ENCODE measurements at regions not wholly inside any gene's neighbourhood (a gene's known extent, or its start where the extent isn't known, plus 50 kb on each side); places are given as distances from the start of the nearest gene placed in this dataset.
A peak's percentile ranks its signal among the peaks of the same experiment; 100 is the strongest.
"Not testable (repeated sequence)": the region's sequence is repeated elsewhere in the genome, so short reads cannot be mapped to it uniquely, and the experiment has no call there.

DNA sequence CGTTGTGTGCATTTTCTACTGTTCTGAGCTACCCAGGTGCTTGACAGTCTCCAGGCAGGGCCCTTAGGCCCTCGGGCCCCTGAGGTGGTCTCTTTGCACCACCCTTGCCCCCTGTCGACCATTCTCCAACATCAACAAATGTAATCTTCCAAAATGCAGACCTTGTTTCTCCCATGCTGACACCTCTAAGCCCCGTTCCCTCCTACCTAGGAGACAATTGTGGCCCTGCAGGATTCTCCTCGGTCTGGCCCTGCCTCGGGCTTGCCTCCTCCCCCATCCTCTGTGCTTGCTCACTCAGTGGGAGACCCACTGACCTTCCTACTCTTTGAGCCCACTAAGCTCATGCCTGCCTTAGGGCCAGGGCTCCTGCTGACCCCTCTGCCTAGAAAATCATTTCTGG, 104.2 kb upstream of the TARDBP start:
- Mint-ChIP-seq H3K9me3 (no peaks in the 10 kb centered on the region), H3K4me3 (no peak overlapping the region), H3K27me3 (no peaks in the 10 kb centered on the region), H3K27ac (no peak overlapping the region), H3K4me1 (peaks cover 6% of the 10 kb centered on the region), H3K36me3 (ENCODE audit: low read depth) (no peaks in the 10 kb centered on the region)
- no peak for ATAC-seq (replicated peaks)

DNA sequence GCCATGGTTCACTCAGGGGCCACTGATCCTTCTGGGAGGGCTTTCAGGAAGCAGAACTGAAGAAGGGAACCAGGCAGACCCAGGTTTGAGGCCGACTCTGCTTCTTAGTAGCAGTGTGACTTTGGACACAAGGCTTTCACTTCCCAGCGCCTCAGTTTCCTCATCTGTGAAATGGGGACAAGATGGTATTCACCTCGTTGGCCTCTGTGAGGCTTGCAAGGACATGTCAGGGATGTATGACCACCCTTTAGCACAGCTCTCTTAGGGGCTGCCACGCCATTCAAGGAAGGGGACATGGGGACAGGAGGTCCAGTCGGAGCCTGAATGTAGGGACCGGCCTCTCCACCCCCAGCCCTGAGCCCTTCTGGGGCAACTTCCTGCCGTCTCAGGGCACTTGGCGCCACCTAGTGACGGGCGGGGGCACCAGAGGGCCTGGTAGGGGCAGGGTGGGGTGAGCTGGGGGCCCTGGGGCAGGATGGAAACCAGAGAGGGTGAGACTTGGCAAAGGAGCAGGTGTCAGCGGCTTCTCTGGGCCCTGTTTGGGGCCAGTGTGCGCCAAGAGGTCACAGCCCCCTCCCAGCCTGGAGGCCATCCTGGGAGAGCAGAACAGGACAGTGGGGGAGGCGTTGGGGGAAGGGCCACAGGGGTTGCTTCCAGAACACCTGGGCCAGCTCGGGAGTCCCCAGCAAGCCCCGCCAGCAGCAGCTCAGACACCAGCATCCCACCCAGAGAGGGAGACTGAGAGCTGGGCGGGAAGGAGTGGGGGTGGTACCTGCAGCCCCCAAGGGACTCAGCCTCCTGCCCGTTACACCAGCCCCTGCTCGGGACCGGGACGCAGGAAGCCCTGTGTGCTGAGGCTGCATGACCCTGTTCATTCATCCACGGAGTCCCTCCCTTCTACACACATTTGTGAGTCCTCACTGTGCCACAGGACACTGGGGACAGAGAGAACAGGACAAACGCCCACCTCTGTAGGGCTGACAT, 102.5 kb upstream of the TARDBP start:
- Mint-ChIP-seq H3K4me3 (no peak overlapping the region), H3K27ac (no peak overlapping the region), H3K9me3 (no peaks in the 10 kb centered on the region), H3K36me3 (ENCODE audit: low read depth) (no peaks in the 10 kb centered on the region), H3K4me1 (peaks cover under 1% of the 10 kb centered on the region), H3K27me3 (no peaks in the 10 kb centered on the region)
- ATAC-seq (replicated peaks), result peak; percentile 84

DNA sequence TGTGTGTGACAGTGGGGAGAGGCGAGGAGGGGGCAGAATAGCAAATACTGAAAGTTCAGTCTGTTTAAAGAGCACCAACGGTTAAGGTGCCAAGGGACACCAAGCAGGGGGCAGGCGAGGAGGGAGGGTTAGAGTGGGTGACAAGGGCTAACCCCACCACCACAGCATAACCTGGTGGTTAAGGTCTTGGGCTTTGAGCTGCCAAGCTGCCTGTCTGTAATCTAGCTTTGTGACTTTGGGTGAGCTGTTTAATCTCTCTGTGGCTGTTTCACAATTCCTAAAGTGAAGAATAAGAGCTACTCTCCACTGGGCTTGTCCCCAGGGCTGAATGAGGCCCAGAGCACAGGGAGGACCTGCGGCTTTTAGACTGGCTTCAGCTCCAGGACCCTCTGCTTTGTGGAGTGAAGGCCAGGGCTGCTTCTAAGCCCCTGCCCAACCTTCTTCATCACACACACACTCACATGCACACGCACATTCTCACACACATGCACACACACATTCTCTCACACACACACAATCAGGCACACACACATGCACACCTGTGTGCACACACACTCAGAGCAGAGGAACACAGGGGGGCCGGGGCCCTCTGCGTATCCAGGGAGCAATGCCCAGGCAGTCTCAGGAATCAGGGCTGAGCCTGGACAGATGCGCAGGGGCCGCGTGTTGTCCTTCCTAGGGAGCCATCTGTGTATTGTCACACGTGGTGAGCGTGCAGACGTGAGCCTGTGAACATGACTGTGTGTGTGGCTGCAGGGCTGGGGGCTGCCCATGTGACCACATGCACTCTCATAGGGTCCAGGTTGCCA, 101.6 kb upstream of the TARDBP start:
- no peaks in the 10 kb centered on the region for H3K4me1 Mint-ChIP-seq
- no peaks in the 10 kb centered on the region for H3K27me3 Mint-ChIP-seq
- ATAC-seq (replicated peaks), result no peak
- no peaks in the 10 kb centered on the region for H3K9me3 Mint-ChIP-seq
- H3K36me3 Mint-ChIP-seq (ENCODE audit: low read depth), result no peaks in the 10 kb centered on the region
- no peak overlapping the region for H3K4me3 Mint-ChIP-seq
- H3K27ac Mint-ChIP-seq, result no peak overlapping the region

DNA sequence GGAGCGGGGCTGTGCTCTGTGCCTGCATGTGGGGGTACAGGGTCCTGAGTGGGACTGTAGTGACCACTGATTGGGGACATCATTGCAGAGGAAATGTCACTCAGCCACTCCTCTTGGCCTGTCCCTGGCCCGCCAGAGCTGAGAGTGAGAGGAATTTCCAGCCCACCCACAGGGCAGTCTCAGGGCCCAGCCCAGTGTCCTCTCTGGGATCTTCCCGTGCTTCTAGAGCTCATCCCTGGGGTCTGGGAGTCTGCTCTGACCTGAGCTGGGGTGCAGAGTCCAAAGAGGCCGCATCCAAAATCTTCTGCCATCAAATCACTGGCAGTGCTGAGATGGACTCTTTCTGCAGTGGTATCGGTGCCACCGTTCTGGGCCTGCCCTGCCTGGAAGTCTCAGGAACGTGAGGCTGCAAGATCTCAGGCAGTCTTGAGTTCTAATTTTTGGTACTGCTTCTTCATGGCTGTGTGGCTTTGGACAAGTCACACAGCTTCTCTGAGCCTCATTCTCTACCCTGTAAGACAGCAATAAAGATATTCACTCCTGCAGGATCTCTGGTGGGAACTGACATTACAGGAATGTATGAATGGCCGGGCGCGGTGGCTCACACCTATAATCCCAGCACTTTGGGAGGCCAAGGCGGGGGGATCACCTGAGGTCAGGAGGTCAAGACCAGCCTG, 100.8 kb upstream of the TARDBP start:
- H3K9me3 Mint-ChIP-seq, result no peaks in the 10 kb centered on the region
- H3K4me1 Mint-ChIP-seq, result no peaks in the 10 kb centered on the region
- no peaks in the 10 kb centered on the region for H3K27me3 Mint-ChIP-seq
- no peak overlapping the region for H3K4me3 Mint-ChIP-seq
- ATAC-seq (replicated peaks), result no peak
- no peaks in the 10 kb centered on the region for H3K36me3 Mint-ChIP-seq (ENCODE audit: low read depth)
- H3K27ac Mint-ChIP-seq, result no peak overlapping the region

DNA sequence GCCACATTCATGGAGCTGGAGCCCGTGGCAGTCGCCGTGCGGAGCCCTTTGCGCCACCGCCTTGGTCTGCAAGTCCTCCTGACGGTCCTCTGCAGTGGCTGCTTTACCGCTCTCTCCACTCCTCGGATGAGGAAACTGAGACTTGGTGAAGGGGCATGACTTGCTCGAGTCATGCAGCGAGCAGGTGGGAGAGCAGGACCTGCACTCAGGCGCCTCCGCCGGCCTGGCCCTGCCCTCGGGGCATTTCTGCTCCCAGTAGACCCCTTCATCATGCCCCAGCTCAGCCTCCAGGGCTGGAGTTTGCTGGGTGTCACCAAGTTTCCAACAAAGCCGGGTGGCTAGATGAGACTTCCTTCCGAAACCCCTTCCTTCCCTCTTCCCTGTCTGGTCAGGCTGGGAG, 100.0 kb upstream of the TARDBP start:
- H3K27me3 Mint-ChIP-seq, result peaks cover 2% of the 10 kb centered on the region
- no peak for ATAC-seq (replicated peaks)
- peaks cover 3% of the 10 kb centered on the region for H3K4me1 Mint-ChIP-seq
- no peaks in the 10 kb centered on the region for H3K9me3 Mint-ChIP-seq
- no peak overlapping the region for H3K27ac Mint-ChIP-seq
- H3K4me3 Mint-ChIP-seq, result no peak overlapping the region
- H3K36me3 Mint-ChIP-seq (ENCODE audit: low read depth), result no peaks in the 10 kb centered on the region

DNA sequence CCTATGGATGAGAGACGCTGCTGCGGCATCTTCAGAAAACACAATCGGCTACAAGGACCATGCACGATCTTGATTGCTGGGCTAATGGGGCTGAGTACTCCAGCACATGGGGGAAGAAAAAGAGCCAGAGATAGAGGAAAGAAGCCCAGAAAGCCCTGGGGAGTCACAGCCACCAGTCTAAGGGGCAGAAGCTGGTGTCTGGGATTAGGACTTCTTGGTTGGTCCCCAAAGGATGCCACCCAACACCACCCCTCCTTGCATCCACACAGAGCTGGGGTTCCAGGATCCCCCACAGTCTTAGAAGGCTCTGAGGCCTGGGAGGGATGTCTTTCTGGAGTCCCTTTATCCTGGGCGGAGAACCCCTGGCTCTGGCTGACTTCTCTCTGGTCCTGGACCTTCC, 98.4 kb upstream of the TARDBP start:
- Mint-ChIP-seq H3K27ac (no peak overlapping the region), H3K4me1 (peaks cover 14% of the 10 kb centered on the region), H3K4me3 (no peak overlapping the region), H3K27me3 (peaks cover 10% of the 10 kb centered on the region), H3K9me3 (no peaks in the 10 kb centered on the region), H3K36me3 (ENCODE audit: low read depth) (no peaks in the 10 kb centered on the region)
- no peak for ATAC-seq (replicated peaks)

DNA sequence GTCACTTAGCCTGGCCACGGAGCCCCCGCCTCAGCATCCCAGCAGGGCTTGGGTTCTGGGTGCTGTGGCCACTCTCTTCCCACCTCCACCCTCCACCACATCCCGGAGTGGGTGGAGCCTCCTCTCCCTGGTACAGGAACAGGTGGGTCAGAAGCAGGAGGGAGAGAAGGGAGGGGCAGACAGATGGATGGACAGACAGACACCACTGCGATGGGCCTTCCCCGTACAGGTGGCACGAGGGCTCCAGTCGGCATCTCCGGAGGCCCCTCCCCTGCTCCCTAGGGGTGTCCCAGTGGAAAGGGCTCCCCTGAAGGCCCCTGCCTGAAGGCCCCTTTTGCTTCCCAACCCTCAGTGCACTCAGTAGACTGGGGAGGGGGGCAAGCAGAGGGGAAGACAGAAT, 96.9 kb upstream of the TARDBP start:
- Mint-ChIP-seq H3K27ac (no peak overlapping the region), H3K36me3 (ENCODE audit: low read depth) (no peaks in the 10 kb centered on the region), H3K27me3 (peaks cover 10% of the 10 kb centered on the region), H3K4me1 (peaks cover 14% of the 10 kb centered on the region), H3K4me3 (no peak overlapping the region), H3K9me3 (no peaks in the 10 kb centered on the region)
- no peak for ATAC-seq (replicated peaks)

DNA sequence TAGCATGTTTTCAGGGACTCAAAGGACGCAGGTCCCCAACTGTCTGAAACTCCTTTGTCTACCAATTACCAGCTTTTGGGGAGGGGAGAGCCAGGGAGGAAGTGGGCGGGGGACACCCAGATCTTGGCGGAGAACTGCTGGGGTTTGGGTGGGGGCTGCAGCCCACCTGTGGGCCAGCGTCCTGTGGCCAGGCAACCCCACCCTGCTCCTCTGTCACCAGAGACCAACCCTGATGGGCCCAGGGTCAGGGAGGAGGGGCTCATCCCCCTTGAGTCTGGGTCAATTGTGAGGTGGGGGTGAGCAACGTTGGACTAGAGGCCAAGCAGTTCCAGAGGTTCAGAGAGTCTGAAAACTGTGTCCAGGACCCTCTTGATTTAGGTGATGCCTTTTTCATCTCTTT, 96.1 kb upstream of the TARDBP start:
- Mint-ChIP-seq H3K27me3 (peaks cover 15% of the 10 kb centered on the region), H3K9me3 (no peaks in the 10 kb centered on the region), H3K4me3 (no peak overlapping the region), H3K27ac (no peak overlapping the region), H3K4me1 (peaks cover 14% of the 10 kb centered on the region), H3K36me3 (ENCODE audit: low read depth) (no peaks in the 10 kb centered on the region)
- no peak for ATAC-seq (replicated peaks)

DNA sequence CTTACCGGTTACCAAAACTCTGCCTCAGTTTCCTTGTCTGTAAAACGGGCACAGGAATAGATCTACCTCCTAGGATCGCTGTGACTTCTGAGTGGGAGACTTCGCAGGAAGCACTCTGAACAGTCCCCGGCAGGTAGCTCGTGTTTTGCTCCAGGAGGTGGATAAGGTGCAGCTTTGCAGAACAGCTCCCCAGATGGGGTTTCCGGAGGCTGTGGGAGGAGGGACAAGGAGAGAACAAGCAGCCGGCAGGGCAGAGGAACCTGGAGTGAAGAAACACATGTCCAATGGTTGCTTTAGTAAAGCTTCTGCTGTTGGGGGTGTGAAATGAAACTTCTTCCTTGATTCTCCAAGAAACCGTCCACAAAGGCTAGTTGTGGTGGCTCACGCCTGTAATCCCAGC, 95.5 kb upstream of the TARDBP start:
- no peak overlapping the region for H3K27ac Mint-ChIP-seq
- H3K4me1 Mint-ChIP-seq, result peaks cover 14% of the 10 kb centered on the region
- no peak for ATAC-seq (replicated peaks)
- no peaks in the 10 kb centered on the region for H3K9me3 Mint-ChIP-seq
- peak overlapping the region; percentile 22 for H3K4me3 Mint-ChIP-seq
- H3K36me3 Mint-ChIP-seq (ENCODE audit: low read depth), result no peaks in the 10 kb centered on the region
- H3K27me3 Mint-ChIP-seq, result peaks cover 19% of the 10 kb centered on the region

DNA sequence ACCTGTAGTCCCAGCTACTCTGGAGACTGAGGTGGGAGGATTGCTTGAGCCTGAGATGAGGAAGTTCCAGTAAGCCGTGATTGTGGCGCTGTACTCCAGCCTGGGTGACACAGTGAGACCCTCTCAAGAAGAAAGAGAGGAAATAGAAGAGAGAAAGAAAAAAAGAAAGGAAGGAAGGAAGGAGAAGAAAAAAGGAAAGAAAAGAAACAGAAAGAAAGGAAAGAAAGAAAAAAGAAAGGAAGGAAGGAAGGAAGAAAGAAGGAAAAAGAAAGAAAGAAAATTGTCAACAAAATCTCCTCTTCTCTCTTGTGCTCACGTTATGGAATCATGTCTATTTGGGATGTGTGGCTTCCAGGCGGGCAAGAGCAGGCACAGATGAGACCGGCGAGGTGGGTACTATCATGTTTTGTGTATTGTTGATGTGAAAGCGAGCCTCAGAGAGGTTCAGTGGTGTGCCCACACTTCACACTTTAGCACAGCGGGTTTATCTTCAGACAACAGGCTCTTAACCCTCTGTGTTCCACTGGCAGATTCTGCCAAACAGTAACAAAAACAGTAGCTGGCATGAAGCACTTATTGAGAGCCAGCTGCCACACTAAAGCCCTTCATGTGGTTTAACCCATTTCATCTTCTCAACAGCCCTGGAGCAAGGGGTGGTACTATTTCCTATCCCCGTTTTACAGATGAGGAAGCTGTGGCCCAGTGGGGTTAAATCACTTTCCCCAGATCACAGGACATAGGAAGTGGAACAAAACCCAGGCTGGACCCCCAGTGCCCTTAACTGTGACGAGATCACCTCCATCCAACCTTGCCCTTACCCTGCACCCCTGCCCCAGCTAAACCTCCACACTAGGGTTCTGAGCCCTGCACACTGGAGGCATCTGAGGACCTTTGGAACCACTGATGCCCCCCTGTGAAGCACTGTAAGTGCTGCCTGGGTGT, 94.7 kb upstream of the TARDBP start:
- Mint-ChIP-seq H3K4me3 (peak overlapping the region; percentile 22), H3K4me1 (peaks cover 14% of the 10 kb centered on the region), H3K27me3 (peaks cover 19% of the 10 kb centered on the region), H3K27ac (no peak overlapping the region), H3K36me3 (ENCODE audit: low read depth) (no peaks in the 10 kb centered on the region), H3K9me3 (no peaks in the 10 kb centered on the region)
- peak; percentile 33 for ATAC-seq (replicated peaks)

DNA sequence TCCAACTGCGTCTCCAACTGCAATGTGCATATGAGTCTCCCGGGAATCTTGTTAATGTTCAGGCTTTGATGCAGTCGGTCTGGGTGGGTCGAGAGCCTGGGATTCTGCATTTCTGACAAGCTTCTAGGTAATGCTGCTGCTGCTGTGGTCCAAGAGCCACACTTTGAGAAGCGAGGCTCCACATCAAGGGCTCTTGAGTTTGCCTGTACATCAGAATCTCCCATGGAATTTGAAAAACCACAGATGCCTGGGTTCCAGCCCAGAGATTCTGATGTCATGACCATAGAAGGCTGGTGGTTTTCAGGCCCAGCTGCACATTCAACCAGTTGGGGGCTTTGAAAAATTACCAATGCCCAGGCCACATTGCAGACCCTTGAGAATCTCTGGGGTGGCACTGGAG, 93.9 kb upstream of the TARDBP start:
- H3K9me3 Mint-ChIP-seq, result no peaks in the 10 kb centered on the region
- no peak overlapping the region for H3K27ac Mint-ChIP-seq
- peak overlapping the region; percentile 22 for H3K4me3 Mint-ChIP-seq
- H3K36me3 Mint-ChIP-seq (ENCODE audit: low read depth), result no peaks in the 10 kb centered on the region
- peaks cover 14% of the 10 kb centered on the region for H3K4me1 Mint-ChIP-seq
- H3K27me3 Mint-ChIP-seq, result peaks cover 19% of the 10 kb centered on the region
- ATAC-seq (replicated peaks), result no peak

DNA sequence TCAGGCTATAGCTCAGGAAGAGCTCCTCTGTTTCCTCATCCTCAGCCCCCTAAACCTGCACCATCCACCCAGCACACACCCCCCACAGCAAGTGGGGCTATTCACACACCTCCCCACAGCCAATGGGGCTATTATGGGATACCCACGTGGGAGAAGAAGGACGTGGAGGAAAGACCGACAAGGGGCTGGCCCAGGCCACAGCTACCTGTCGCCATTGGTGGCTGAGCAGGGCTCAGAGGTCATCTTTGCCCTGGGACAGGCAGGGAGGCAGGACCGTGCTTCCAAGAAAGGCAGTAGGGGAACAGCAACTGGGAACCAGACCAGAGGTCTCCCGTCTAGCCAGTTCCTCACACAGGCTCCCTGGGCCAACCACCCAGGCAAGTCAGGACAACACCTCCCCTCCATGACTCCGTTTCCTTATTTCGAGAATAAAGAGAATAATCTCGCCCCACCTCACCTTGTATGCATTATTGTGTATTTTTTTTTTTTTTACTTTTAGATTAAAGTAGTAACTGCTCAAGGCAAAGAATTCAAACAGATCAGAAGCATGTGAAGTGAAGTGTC, 92.3 kb upstream of the TARDBP start:
- Mint-ChIP-seq H3K9me3 (no peaks in the 10 kb centered on the region), H3K36me3 (ENCODE audit: low read depth) (no peaks in the 10 kb centered on the region), H3K4me1 (peaks cover 14% of the 10 kb centered on the region), H3K4me3 (no peak overlapping the region), H3K27ac (no peak overlapping the region), H3K27me3 (peaks cover 19% of the 10 kb centered on the region)
- no peak for ATAC-seq (replicated peaks)

DNA sequence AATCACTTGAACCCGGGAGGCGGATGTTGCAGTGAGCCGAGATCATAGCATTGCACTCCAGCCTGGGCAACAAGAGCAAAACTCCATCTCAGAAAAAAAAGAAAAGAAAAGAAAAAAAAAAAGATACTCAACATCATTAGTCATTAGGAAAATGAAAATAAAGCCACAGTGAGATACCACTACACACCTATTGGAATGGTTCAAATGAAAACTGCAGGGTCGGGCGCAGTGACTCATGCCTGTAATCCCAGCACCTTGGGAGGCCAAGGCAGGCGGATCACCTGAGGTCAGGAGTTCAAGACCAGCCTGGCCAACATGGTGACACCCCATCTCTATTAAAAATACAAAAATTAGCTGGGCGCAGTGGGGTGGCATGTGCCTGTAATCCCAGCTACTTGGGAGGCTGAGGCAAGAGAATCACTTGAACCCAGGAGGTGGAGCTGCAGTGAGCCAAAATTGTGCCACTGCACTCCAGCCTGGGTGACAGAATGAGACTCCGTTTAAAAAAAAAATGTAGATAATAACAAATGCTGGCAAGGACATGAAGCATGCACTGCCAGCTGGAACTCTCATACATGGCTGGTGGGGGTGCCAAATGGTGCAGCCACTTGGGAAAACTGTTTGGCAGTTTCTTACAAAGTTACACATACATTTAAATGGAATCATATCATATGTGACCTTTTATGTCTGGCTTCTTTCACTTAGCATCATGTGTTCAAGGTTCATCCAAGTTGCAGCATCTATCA, 90.0 kb upstream of the TARDBP start:
- H3K4me1 Mint-ChIP-seq, result peaks cover 11% of the 10 kb centered on the region
- H3K27me3 Mint-ChIP-seq, result peaks cover 25% of the 10 kb centered on the region
- H3K9me3 Mint-ChIP-seq; H3K4me3 Mint-ChIP-seq; H3K36me3 Mint-ChIP-seq (ENCODE audit: low read depth); H3K27ac Mint-ChIP-seq: not testable (repeated sequence)
- ATAC-seq (replicated peaks), result peak; percentile 94

All from activated T-helper 17 cell treated with anti-CD3 and anti-CD28 coated beads, Interleukin-2, amount 50 U/mL, for 72 hours (primary cell).